ENCODE measurements at regions not wholly inside any gene's neighbourhood (a gene's known extent, or its start where the extent isn't known, plus 50 kb on each side); places are given as distances from the start of the nearest gene placed in this dataset.

DNA sequence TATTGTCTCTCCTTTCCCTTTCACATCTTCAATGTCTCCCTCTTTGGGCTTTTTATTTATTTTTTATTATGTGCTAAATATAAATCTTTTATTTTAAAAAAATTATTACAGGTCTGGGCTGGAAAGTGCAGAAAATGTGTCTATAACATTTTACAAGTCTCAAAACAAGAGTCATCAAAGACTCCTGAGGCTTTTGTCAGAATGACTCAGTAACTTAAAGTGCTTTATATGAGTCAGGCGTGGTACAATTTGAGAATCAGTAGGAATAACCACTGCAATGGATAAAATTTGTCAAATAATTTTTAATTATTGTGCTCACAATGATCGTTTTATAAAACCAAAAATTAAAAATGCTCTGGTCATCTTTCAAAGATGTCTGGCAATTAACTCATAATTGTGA is 193.9 kb downstream of the MMUT start:
- TF ChIP-seq, protein P1, sequence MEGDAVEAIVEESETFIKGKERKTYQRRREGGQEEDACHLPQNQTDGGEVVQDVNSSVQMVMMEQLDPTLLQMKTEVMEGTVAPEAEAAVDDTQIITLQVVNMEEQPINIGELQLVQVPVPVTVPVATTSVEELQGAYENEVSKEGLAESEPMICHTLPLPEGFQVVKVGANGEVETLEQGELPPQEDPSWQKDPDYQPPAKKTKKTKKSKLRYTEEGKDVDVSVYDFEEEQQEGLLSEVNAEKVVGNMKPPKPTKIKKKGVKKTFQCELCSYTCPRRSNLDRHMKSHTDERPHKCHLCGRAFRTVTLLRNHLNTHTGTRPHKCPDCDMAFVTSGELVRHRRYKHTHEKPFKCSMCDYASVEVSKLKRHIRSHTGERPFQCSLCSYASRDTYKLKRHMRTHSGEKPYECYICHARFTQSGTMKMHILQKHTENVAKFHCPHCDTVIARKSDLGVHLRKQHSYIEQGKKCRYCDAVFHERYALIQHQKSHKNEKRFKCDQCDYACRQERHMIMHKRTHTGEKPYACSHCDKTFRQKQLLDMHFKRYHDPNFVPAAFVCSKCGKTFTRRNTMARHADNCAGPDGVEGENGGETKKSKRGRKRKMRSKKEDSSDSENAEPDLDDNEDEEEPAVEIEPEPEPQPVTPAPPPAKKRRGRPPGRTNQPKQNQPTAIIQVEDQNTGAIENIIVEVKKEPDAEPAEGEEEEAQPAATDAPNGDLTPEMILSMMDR (IDR thresholded peaks at IDR 0.05; ENCODE audit: insufficient read depth, low read length), result no peak
- TF ChIP-seq, protein P2, sequence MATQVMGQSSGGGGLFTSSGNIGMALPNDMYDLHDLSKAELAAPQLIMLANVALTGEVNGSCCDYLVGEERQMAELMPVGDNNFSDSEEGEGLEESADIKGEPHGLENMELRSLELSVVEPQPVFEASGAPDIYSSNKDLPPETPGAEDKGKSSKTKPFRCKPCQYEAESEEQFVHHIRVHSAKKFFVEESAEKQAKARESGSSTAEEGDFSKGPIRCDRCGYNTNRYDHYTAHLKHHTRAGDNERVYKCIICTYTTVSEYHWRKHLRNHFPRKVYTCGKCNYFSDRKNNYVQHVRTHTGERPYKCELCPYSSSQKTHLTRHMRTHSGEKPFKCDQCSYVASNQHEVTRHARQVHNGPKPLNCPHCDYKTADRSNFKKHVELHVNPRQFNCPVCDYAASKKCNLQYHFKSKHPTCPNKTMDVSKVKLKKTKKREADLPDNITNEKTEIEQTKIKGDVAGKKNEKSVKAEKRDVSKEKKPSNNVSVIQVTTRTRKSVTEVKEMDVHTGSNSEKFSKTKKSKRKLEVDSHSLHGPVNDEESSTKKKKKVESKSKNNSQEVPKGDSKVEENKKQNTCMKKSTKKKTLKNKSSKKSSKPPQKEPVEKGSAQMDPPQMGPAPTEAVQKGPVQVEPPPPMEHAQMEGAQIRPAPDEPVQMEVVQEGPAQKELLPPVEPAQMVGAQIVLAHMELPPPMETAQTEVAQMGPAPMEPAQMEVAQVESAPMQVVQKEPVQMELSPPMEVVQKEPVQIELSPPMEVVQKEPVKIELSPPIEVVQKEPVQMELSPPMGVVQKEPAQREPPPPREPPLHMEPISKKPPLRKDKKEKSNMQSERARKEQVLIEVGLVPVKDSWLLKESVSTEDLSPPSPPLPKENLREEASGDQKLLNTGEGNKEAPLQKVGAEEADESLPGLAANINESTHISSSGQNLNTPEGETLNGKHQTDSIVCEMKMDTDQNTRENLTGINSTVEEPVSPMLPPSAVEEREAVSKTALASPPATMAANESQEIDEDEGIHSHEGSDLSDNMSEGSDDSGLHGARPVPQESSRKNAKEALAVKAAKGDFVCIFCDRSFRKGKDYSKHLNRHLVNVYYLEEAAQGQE (IDR thresholded peaks at IDR 0.05; ENCODE audit: insufficient replicate concordance, low read depth), result no peak
- TF ChIP-seq SPI1 (IDR thresholded peaks at IDR 0.05; ENCODE audit: borderline replicate concordance, low read depth), result no peak
